OCI-M1 (cell line): ENCODE measurements at regions not wholly inside any gene's neighbourhood (a gene's known extent, or its start where the extent isn't known, plus 50 kb on each side); places are given as distances from the start of the nearest gene placed in this dataset.

Source experiments
- DNase-seq: peaks from one replicate; lab custom pipeline; 2025; lab: John Stamatoyannopoulos, UW

DNA sequence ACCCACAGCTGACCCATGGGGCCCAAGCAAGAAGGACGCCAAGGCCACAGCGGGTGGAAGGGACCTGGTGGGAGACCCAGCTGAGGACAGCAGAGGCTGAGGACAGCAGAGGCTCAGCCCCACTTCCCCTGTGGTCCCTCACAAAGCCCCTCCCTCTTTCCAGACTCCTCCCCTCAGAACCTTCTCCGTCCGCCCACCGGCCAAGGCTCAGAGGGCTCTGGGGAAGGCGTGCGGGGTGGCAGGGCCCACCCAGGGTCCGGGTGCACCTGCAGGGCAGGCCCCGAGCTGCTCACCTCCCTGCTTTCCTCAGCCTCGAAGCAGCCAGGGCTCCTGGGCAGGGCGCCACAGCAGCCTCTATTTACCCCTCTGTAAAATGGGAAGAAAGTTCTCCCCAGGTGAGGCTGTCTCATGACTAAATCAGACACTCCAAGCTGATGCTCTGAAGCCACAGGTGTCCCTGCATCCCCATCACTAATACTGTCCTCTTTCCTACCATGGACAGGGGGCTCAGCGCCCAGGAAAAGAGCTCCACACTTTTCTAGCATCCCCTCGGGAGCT is 137.9 kb upstream of the PPP1R26 start:
- DNase-seq = no peak

DNA sequence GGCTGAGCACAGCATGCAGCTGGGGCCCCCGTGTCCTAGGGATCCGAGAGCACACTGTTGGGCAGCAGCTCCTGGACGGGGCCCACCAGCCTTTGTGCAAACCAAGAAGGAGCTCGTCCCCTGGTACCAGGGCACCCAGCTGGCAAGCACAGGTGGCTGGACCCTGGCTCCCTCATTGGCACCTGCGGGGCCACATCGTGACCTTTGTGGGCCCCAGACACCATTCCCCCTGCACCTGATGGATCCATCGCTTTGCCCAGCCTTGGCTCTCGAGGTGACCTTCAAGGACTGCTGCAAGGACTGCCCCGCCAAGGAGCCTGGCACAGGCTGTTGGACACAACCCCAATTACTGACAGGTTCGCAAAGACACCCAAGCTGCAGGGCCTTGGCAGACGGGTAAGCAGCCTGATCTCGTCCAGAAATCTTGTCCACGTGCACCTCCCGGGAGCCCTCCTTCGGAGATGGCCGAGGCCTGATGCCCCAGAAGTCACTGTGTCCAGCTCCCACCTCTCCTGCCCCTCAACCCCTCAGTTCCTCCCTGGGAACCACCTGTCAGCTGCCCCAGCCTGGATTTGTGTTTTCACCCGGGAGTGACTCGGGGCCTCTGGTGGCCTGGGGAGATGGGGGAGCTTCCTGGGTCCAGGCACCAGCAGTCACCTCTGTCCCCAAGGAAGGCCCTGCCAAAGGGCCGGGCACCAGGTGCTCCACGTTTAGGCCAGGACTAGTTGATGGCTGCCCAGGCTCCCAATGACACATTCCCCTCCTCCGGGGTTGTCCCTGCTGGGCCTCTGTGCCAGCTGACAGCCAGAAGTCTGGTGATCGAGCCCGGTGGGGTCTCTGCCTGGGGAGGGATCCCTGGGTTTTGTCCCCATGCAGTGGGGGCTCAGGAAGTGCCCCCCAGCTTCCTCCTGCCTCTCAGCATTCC is 137.1 kb upstream of the PPP1R26 start:
- no peak for DNase-seq

- no peak for DNase-seq
These were observed 136.4 kb upstream of the PPP1R26 start for GRCh38 chr9:135343136-135343535.

DNA sequence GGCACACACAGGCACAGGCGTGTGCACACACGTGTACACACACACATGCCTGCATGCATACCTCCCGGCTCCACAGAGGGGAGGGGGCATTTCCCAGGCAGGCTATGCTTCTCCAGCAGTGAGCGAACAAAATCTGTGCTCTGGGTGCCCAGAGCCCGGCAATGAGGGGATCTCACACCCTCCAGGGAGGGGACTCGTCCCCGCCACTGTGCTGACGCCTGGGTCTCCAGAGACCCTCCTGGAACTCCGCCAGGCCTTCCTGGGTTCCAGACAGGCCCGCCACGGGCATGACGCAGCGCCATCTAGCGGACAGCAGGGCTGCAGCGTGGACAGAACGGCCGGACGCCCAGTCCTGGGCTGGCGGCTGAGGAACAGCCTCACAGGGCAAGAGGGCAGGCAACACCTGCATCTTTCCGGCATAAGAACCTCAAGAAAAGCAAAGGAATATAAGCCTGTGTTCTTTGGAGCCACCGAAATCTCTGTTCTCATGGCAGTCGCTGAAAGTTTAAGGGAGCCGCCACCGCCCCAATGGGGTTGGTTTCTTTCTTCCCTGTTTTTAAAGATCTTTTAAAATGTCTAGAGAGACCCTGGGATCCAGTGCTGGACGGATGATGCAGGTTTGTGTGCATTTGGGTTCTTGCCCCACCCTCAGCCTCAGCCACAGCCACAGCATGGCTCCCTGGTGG is 135.6 kb upstream of the PPP1R26 start:
- DNase-seq = peak; percentile 60

DNA sequence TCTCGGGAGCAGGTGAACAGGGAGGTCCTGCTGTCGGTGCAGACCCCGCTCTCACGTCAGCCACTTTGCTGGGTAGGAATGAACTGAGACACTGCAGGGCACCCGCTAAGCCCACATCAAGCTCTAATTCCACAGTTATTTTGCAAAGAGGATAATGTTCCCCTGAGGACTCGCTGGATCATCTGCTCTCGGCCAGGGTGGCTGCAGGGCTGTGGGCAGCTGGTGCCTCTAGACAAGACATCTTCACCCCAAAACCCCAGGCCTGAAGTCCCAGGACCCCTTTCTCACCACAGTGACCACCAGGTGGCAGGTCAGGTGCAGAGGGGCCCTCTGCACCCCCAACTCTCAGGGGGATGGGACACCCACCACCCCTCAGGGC is 135.1 kb upstream of the PPP1R26 start:
- DNase-seq = no peak

- no peak for DNase-seq
These were observed 134.6 kb upstream of the PPP1R26 start for GRCh38 chr9:135344915-135345500.

DNA sequence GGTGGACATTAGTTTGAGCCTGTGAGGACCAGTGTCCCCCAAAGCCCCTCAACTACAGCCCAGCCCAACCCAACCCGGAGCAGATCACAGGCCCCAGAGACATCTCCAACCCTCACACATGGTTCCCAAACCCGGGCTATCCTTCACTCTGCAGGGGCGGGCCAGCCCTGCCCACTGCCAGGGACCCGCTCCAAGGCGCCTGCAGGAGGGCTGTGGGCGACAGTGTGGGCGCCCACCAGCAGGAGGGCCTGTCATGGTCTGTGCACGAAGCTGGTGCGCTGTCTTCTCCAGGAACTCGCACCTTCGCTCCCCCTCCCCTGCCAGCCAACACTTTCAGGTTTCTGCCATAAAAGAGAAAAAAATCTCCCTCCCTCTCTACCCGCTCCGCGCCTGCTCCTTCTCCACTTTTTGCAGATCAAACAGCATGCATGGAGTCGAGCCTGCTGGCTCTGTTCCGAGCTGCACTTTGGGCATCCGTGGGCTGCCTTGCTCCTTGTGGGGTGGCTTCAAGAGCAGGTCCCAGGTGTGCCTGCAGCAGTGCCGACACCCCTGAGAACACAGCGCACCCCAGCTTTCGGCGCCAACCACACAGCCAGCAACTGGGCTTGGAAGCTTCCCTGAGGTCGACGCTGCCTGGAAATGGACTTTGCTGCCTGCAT is 133.7 kb upstream of the PPP1R26 start:
- no peak for DNase-seq

- DNase-seq = no peak
These were observed 133.0 kb upstream of the PPP1R26 start for GRCh38 chr9:135346438-135347050.

DNA sequence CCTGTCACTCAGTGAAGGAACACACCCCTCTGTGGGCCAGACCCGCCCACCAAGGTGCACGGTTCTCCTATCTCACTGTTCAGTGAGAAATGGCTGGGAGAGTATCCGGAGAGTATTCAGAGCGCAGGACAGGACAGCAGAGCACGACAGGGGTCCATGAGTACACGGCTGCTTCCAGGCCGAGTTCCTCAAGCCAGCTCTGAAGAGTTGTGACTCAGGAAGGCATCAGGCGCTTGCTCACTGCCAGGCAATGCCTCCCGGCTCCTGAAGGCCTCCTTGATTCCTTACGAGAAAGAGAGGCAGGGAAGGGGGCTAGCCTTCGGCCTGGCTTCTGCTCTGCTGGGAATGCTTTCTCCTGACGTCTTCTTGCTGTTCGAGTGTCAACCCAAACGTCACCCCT is 132.1 kb upstream of the PPP1R26 start:
- no peak for DNase-seq

GRCh38 chr9:135348076-135348787 is 131.3 kb upstream of the PPP1R26 start:
- no peak for DNase-seq

GRCh38 chr9:135348788-135349150 is 130.8 kb upstream of the PPP1R26 start:
- DNase-seq = no peak

DNA sequence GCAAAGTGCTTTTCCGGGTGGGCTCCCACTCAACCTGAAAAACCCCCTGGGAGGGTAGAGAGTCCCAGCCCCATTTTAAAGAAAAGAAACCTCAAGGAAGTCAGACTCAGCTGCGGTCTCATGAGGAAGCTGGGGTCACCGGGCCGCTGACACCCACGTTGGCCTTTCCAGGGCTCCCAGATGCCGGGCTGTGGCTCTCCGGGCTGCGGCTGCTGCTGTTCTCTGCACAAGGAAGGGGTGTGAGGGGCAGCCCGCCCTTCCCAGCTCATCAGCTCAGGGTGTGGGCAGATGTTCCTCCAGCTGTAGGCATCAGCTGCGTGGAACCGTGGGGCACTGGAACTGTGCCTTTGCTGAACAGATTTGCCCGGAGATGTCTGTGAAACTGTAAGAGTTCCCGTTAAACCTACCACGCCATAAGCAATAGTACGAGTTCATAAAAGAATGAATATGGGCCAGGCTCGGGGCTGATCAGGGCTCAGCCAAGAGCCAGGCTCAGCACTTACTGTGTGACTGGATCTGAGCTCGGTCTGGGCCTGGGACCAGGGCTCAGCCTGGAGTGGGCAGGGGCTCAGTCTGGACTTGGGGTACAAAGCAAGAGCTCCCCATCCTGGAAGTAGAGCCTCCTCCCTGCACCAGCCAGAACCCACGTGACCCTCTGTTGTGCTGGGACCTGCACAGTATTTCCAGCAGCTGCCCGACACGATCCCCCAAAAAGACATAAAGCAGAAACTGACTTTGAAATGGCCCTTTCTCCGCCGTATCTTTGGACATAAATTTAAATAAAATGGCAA is 130.2 kb upstream of the PPP1R26 start:
- DNase-seq = no peak

DNA sequence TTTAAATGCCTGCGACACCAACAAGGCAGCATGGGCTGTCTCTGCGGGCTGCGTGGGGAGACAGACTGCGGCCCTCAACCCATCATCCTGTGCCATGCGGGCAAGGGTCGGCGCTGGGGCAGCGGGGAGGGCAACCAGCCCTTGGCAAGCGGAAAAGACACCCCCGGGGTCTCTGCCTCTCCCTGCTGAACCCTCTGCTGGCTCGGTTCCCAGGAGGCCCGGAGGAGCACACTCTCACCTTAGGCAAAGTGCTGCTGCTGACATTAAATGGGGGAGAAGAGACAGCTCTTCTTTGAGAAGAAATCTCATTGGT is 129.6 kb upstream of the PPP1R26 start:
- DNase-seq = no peak

DNA sequence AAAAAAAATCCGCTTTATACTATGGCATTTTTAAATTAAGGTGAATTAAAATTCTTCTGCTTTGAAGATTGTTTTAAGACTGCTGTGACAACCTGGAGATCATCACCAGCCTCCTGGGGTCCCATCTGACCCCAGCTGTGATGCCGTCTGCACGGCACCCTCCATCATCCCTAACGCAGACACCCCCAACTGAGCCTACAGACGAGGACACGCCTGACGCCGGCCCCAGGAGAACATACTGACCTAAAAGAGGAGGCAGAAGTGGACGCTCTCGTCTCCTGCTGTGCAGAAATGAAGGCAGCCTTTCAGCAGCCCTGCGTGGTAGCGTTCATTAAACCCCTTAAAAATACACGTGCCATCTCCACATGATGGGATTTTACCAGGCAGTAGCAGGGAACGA is 125.6 kb upstream of the PPP1R26 start:
- DNase-seq = no peak

GRCh38 chr9:135355521-135356011 is 124.0 kb upstream of the PPP1R26 start:
- DNase-seq = no peak

- no peak for DNase-seq
These were observed 123.6 kb upstream of the PPP1R26 start for GRCh38 chr9:135356021-135356420.

- no peak for DNase-seq
These were observed 122.8 kb upstream of the PPP1R26 start for GRCh38 chr9:135356796-135357195.

- no peak for DNase-seq
These were observed 121.6 kb upstream of the PPP1R26 start for GRCh38 chr9:135357863-135358551.

DNA sequence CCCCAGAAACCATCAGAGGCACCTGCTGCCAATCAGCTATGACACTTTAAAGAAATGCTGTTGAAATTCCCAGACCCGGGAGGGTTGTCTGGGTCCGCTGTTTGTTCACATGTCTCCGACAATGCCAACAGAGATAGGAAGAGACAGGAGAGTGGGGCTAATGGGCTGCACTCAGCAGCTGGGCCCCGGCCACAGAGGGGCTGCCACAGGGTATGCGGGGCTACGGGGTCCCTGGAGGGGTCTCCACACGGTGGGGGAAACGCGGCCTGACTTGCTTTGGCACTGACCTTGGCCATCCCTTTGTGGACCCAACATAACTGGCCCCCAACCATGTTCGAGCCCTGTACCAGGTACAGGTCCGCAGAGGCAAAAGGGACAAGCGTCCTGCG is 121.0 kb upstream of the PPP1R26 start:
- no peak for DNase-seq

GRCh38 chr9:135359764-135360163 is 119.8 kb upstream of the PPP1R26 start:
- no peak for DNase-seq
